Astrocyte of the cerebellum (primary cell): ENCODE measurements at regions not wholly inside any gene's neighbourhood (a gene's known extent, or its start where the extent isn't known, plus 50 kb on each side); places are given as distances from the start of the nearest gene placed in this dataset.

Experiments
- DNase-seq: peaks from one replicate; pipeline ENCODE4 v3.0.0-alpha.2; 2011; ENCODE audit warnings: low read depth
- H3K4me3 ChIP-seq: 2 replicates; pipeline ENCODE4 v1.5.1; 2011; ENCODE audit warnings: mild to moderate bottlenecking, low read depth, low read length, moderate library complexity
- CTCF ChIP-seq: IDR thresholded peaks from 2 replicates; pipeline ENCODE4 v1.5.1; 2012; ENCODE audit warnings: low read length, low read depth, moderate library complexity, mild to moderate bottlenecking; ENCODE audit errors: missing control alignments
- in situ Hi-C: cut with HindIII; loops from 2 replicates; pipeline ENCODE4 v1.10.0; 2017; ENCODE audit warnings: low sequenced_read_pairs

- DNase-seq, result no peak
Observed at GRCh38 chr16:26644912-26645543, 421.7 kb upstream of the C16orf82 start.

GRCh38 chr16:26645614-26646013, 421.1 kb upstream of the C16orf82 start:
- no peak for DNase-seq
- TF ChIP-seq CTCF, result no peak
- no peak overlapping the region for H3K4me3 ChIP-seq
- in situ Hi-C loops, result no loop called here

More at GRCh38 chr16:26644912-26645543, 421.7 kb upstream of the C16orf82 start:
- in situ Hi-C loops, result no loop called here
- TF ChIP-seq CTCF, result no peak
- H3K4me3 ChIP-seq, result no peak overlapping the region

GRCh38 chr16:26647870-26648269, 418.9 kb upstream of the C16orf82 start:
- DNase-seq, result no peak
- in situ Hi-C loops, result no loop called here

GRCh38 chr16:26648851-26649250, 417.9 kb upstream of the C16orf82 start:
- in situ Hi-C loops, result no loop called here
- H3K4me3 ChIP-seq, result no peak overlapping the region
- no peak for DNase-seq
- no peak for TF ChIP-seq CTCF

More at GRCh38 chr16:26647870-26648269, 418.9 kb upstream of the C16orf82 start:
- H3K4me3 ChIP-seq, result no peak overlapping the region
- TF ChIP-seq CTCF, result no peak

GRCh38 chr16:26649381-26650045, 417.2 kb upstream of the C16orf82 start:
- H3K4me3 ChIP-seq, result no peak overlapping the region
- DNase-seq, result no peak
- in situ Hi-C loops, result no loop called here
- TF ChIP-seq CTCF, result no peak

GRCh38 chr16:26651464-26651863, 415.3 kb upstream of the C16orf82 start:
- no peak for TF ChIP-seq CTCF
- H3K4me3 ChIP-seq, result no peak overlapping the region
- in situ Hi-C loops, result no loop called here
- no peak for DNase-seq
